Liver (tissue), 8 donors: ENCODE measurements at regions not wholly inside any gene's neighbourhood (a gene's known extent, or its start where the extent isn't known, plus 50 kb on each side); places are given as distances from the start of the nearest gene placed in this dataset.

Source experiments
- DNase-seq: peaks from one replicate; pipeline ENCODE4 v3.0.0-alpha.2; 2017; ENCODE audit warnings: low spot score
- H3K27ac ChIP-seq, 2 donors: one replicate each; pipeline ENCODE4 v1.7.0; 2013; ENCODE audit warnings: inconsistent platforms in 2 of 2, low read length in 2 of 2, control low read depth in 1 of 2, low read depth in 1 of 2, mild to moderate bottlenecking in 1 of 2
- H3K27me3 ChIP-seq, 4 donors: one replicate each; pipeline versions ENCODE4 v1.6.1 to v1.7.0; 2013; ENCODE audit warnings: low read length in 3 of 4, inconsistent platforms in 1 of 4, mild to moderate bottlenecking in 1 of 4, moderate library complexity in 1 of 4; ENCODE audit not compliant: control insufficient read depth in 4 of 4, insufficient read depth in 4 of 4
- H3K36me3 ChIP-seq, 4 donors: one replicate each; pipeline versions ENCODE4 v1.6.1 to v1.7.0; 2013; ENCODE audit warnings: low read length in 3 of 4, mild to moderate bottlenecking in 3 of 4, low read depth in 1 of 4, moderate library complexity in 1 of 4; ENCODE audit not compliant: control insufficient read depth in 4 of 4, insufficient read depth in 3 of 4
- H3K4me1 ChIP-seq, 4 donors: one replicate each; pipeline versions ENCODE4 v1.6.1 to v1.7.0; 2013; ENCODE audit warnings: low read length in 3 of 4, mild to moderate bottlenecking in 3 of 4, moderate library complexity in 1 of 4; ENCODE audit not compliant: control insufficient read depth in 4 of 4, insufficient read depth in 4 of 4
- H3K4me3 ChIP-seq, 3 donors: one replicate each; pipeline versions ENCODE4 v1.6.1 to v1.7.0; 2013; ENCODE audit warnings: low read length in 3 of 3, control low read depth in 1 of 3, low read depth in 1 of 3, mild to moderate bottlenecking in 1 of 3
- H3K9ac ChIP-seq, 2 donors: one replicate each; pipeline ENCODE4 v1.7.0; 2013; ENCODE audit warnings: low read length in 2 of 2, mild to moderate bottlenecking in 2 of 2, moderate library complexity in 2 of 2, control low read depth in 1 of 2, low read depth in 1 of 2
- H3K9me3 ChIP-seq, 4 donors: one replicate each; pipeline versions ENCODE4 v1.6.1 to v1.7.0; 2013; ENCODE audit warnings: low read length in 3 of 4; ENCODE audit not compliant: control insufficient read depth in 4 of 4
- CTCF ChIP-seq: fragments of 150-350 bp; IDR thresholded peaks from 2 replicates; pipeline ENCODE4 v1.5.1; 2017; ENCODE audit warnings: improper control_type of control experiment, low read depth, low read length; ENCODE audit not compliant: missing input control
- EGR1 ChIP-seq, 2 donors: IDR thresholded peaks; 2 replicates each; pipeline ENCODE4 v1.6.1; 2016 to 2018; ENCODE audit warnings: antibody characterized with exemption in 2 of 2, low read depth in 2 of 2
- FOXA1 ChIP-seq: IDR thresholded peaks from 2 replicates; pipeline ENCODE4 v1.6.1; 2016; ENCODE audit warnings: antibody characterized with exemption
- FOXA2 ChIP-seq: IDR thresholded peaks from 2 replicates; pipeline ENCODE4 v1.6.1; 2016; ENCODE audit warnings: antibody characterized with exemption
- GABPA ChIP-seq, 2 donors: IDR thresholded peaks in 1 of 2; conservative IDR thresholded peaks in 1 of 2; 2 replicates each; pipeline ENCODE4 v1.6.1; 2016; ENCODE audit warnings: antibody characterized with exemption in 2 of 2, mild to moderate bottlenecking in 1 of 2, moderate library complexity in 1 of 2
- HNF4A ChIP-seq, 2 donors: conservative IDR thresholded peaks; 2 replicates each; pipeline ENCODE4 v1.6.1; 2016; ENCODE audit warnings: antibody characterized with exemption in 2 of 2, mild to moderate bottlenecking in 2 of 2
- HNF4G ChIP-seq: IDR thresholded peaks from 2 replicates; pipeline ENCODE4 v1.6.1; 2016; ENCODE audit warnings: antibody characterized with exemption
- JUND ChIP-seq, 2 donors: IDR thresholded peaks; 2 replicates each; pipeline ENCODE4 v1.6.1; 2016; ENCODE audit warnings: antibody characterized with exemption in 2 of 2
- NR2F2 ChIP-seq: IDR thresholded peaks from 2 replicates; pipeline ENCODE4 v1.6.1; 2016; ENCODE audit warnings: antibody characterized with exemption
- RAD21 ChIP-seq, 2 donors: IDR thresholded peaks; 2 replicates each; pipeline ENCODE4 v1.6.1; 2016; ENCODE audit warnings: antibody characterized with exemption in 2 of 2, mild to moderate bottlenecking in 2 of 2
- REST ChIP-seq: IDR thresholded peaks from 2 replicates; pipeline ENCODE4 v1.6.1; 2016; ENCODE audit warnings: antibody characterized with exemption, mild to moderate bottlenecking
- RXRA ChIP-seq, 2 donors: IDR thresholded peaks; 2 replicates each; pipeline ENCODE4 v1.6.1; 2017 to 2018; ENCODE audit warnings: antibody characterized with exemption in 2 of 2, mild to moderate bottlenecking in 1 of 2
- SP1 ChIP-seq: IDR thresholded peaks from 2 replicates; pipeline ENCODE4 v1.6.1; 2018; ENCODE audit warnings: antibody characterized with exemption, mild to moderate bottlenecking
- YY1 ChIP-seq: IDR thresholded peaks from 2 replicates; pipeline ENCODE4 v1.6.1; 2016; ENCODE audit warnings: antibody characterized with exemption, mild to moderate bottlenecking
- WGBS: extraction: QIAGEN DNeasy Blood & Tissue Kit; methylation state at CpG from one replicate; pipeline ENCODE4 v1.1.7; 2013; 5-methylcytosine and 5-hydroxymethylcytosine counted together
- TF ChIP-seq, protein P1 (sequence below): IDR thresholded peaks from 2 replicates; pipeline ENCODE4 v1.6.1; 2016; ENCODE audit warnings: antibody characterized with exemption
- TF ChIP-seq, protein P2 (sequence below): IDR thresholded peaks from 2 replicates; pipeline ENCODE4 v1.6.1; 2016; ENCODE audit warnings: antibody characterized with exemption
- TF ChIP-seq, protein P3 (sequence below): IDR thresholded peaks from 2 replicates; pipeline ENCODE4 v1.6.1; 2016; ENCODE audit warnings: antibody characterized with exemption
- donor health status: healthy.
- donor health status: healthy.
- donor health status: healthy.
- donor health status: healthy.
- donor health status: healthy.

DNA sequence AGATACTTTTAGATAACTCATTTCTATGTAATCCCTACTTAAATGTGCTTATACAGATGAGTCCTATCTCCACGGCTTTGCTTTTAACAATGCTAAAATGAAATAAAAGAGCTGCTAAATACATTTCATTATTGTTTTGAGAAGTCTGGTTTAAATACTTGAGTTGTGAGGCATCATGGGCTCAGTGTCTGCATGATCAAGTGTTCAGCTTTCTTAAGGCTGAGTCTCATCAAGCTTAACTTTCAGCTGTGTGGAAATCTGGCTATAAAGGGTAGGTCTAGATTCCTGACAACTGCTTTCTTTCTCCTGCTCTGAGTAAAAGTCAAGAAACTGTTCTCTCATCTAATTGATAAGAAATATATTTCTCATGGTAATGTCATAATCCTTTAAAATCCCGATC is 235.4 kb downstream of the FSCB start:
- Histone ChIP-seq H3K36me3 (no peaks in the 10 kb centered on the region), H3K9me3 (peaks cover 0 to 3% (median 0%) of the 10 kb centered on the region in 4 donors), H3K4me3 (no peak overlapping the region), H3K9ac (no peak overlapping the region), H3K27me3 (peaks cover 0 to 3% (median 0%) of the 10 kb centered on the region in 4 donors), H3K27ac (no peak overlapping the region), H3K4me1 (no peaks in the 10 kb centered on the region)
- 74% methylated on average over 2 of the region's 2 CpGs for WGBS
- TF ChIP-seq YY1: no peak
- no peak for TF ChIP-seq HNF4G
- TF ChIP-seq JUND (IDR thresholded peaks at IDR 0.05): no peak
- no peak for TF ChIP-seq NR2F2
- TF ChIP-seq GABPA (IDR thresholded peaks at IDR 0.05 in 1 of 2, conservative IDR thresholded peaks at IDR 0.05 in 1 of 2): no peak
- TF ChIP-seq, protein P1, sequence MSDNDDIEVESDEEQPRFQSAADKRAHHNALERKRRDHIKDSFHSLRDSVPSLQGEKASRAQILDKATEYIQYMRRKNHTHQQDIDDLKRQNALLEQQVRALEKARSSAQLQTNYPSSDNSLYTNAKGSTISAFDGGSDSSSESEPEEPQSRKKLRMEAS: no peak
- no peak for TF ChIP-seq FOXA2
- no peak for TF ChIP-seq REST
- TF ChIP-seq RAD21 (IDR thresholded peaks at IDR 0.05): no peak
- TF ChIP-seq SP1: no peak
- no peak for TF ChIP-seq EGR1 (IDR thresholded peaks at IDR 0.05; ENCODE audit: low read depth in 2 of 2)
- no peak for TF ChIP-seq FOXA1
- no peak for DNase-seq

GRCh38 chr14:44271006-44271405 is 236.1 kb downstream of the FSCB start:
- peaks cover 0 to 3% (median 0%) of the 10 kb centered on the region in 4 donors for H3K9me3 ChIP-seq
- H3K4me3 ChIP-seq: no peak overlapping the region
- DNase-seq: no peak
- no peak for TF ChIP-seq CTCF
- no peak overlapping the region for H3K9ac ChIP-seq
- H3K4me1 ChIP-seq: no peaks in the 10 kb centered on the region
- no peak overlapping the region for H3K27ac ChIP-seq
- 75% methylated on average over 3 of the region's 3 CpGs for WGBS
- H3K36me3 ChIP-seq: no peaks in the 10 kb centered on the region
- H3K27me3 ChIP-seq: peaks cover 0 to 3% (median 0%) of the 10 kb centered on the region in 4 donors

GRCh38 chr14:44265246-44265645 is 241.8 kb downstream of the FSCB start:
- Histone ChIP-seq H3K36me3 (no peaks in the 10 kb centered on the region), H3K9me3 (peaks cover 0 to 3% (median 0%) of the 10 kb centered on the region in 4 donors), H3K27me3 (peaks cover 0 to 3% (median 0%) of the 10 kb centered on the region in 4 donors), H3K4me1 (no peaks in the 10 kb centered on the region), H3K9ac (no peak overlapping the region), H3K4me3 (no peak overlapping the region), H3K27ac (no peak overlapping the region)
- WGBS: 22% methylated on average over 2 of the region's 2 CpGs
- no peak for TF ChIP-seq HNF4A (conservative IDR thresholded peaks at IDR 0.05)
- TF ChIP-seq, protein P1: no peak
- TF ChIP-seq YY1: no peak
- TF ChIP-seq EGR1 (IDR thresholded peaks at IDR 0.05; ENCODE audit: low read depth in 2 of 2): no peak
- TF ChIP-seq, protein P2, sequence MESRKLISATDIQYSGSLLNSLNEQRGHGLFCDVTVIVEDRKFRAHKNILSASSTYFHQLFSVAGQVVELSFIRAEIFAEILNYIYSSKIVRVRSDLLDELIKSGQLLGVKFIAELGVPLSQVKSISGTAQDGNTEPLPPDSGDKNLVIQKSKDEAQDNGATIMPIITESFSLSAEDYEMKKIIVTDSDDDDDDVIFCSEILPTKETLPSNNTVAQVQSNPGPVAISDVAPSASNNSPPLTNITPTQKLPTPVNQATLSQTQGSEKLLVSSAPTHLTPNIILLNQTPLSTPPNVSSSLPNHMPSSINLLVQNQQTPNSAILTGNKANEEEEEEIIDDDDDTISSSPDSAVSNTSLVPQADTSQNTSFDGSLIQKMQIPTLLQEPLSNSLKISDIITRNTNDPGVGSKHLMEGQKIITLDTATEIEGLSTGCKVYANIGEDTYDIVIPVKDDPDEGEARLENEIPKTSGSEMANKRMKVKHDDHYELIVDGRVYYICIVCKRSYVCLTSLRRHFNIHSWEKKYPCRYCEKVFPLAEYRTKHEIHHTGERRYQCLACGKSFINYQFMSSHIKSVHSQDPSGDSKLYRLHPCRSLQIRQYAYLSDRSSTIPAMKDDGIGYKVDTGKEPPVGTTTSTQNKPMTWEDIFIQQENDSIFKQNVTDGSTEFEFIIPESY: no peak
- no peak for TF ChIP-seq RAD21 (IDR thresholded peaks at IDR 0.05)
- TF ChIP-seq JUND (IDR thresholded peaks at IDR 0.05): no peak
- TF ChIP-seq GABPA (IDR thresholded peaks at IDR 0.05 in 1 of 2, conservative IDR thresholded peaks at IDR 0.05 in 1 of 2): no peak
- TF ChIP-seq RXRA (IDR thresholded peaks at IDR 0.05): no peak
- TF ChIP-seq CTCF: no peak
- TF ChIP-seq HNF4G: no peak
- TF ChIP-seq, protein P3, sequence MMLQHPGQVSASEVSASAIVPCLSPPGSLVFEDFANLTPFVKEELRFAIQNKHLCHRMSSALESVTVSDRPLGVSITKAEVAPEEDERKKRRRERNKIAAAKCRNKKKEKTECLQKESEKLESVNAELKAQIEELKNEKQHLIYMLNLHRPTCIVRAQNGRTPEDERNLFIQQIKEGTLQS: no peak
- DNase-seq: no peak
